Stimulated activated CD4-positive, alpha-beta T cell treated with anti-CD3 and anti-CD28 coated beads, Interleukin-4, amount 100 ng/mL, for 1 hour (primary cell): ENCODE measurements at regions not wholly inside any gene's neighbourhood (a gene's known extent, or its start where the extent isn't known, plus 50 kb on each side); places are given as distances from the start of the nearest gene placed in this dataset.

Source experiments
- DNase-seq: peaks from one replicate; pipeline ENCODE4 v3.0.0-alpha.2; 2020

DNA sequence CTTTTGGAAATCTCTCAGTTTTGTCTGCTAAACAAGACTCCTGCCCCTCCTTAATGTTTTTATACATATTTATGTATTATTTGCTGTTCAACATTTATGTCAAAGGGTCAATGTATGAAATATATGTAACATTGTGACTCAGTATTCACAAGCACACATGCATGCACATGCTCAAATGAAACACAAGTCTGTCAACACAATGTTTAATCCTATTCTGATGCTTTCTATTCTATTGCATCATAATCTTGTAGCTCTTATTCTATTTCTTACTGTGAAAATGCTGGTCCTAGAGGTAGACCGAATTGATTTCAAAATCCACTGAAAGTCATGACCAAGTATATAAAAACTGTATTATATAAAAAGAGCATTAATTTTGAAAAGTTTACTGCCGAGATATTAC lies 1463.3 kb downstream of the C4orf33 start:
- DNase-seq: no peak

- DNase-seq: no peak
These were observed 1467.4 kb downstream of the C4orf33 start for GRCh38 chr4:130563185-130563888.

DNA sequence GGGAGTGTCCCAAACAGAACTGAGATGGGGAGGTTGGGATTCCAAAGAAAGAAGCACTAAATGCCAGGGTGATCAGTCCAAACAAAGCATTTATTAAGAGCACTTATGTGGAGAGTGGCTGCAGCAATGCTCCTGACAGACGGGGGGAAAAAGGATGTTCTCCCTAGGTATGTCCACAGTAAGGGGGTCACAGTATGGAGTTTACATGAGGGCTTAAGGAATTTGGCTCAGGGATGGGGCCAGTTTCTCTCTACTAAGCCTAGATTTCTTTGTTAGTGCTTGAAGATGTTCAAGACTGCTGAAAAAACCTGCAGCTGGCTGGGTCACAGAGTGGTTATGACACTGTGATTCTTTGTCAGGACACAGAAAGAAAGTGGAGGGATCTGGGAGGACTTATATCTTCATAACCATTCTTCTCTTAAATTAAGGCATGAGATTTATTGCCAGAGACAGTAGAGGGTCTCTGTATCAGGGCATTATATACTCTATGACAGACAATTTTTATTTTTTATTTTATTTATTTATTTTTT lies 1468.0 kb downstream of the C4orf33 start:
- DNase-seq: no peak

- no peak for DNase-seq
These were observed 1472.8 kb downstream of the C4orf33 start for GRCh38 chr4:130568746-130569145.

DNA sequence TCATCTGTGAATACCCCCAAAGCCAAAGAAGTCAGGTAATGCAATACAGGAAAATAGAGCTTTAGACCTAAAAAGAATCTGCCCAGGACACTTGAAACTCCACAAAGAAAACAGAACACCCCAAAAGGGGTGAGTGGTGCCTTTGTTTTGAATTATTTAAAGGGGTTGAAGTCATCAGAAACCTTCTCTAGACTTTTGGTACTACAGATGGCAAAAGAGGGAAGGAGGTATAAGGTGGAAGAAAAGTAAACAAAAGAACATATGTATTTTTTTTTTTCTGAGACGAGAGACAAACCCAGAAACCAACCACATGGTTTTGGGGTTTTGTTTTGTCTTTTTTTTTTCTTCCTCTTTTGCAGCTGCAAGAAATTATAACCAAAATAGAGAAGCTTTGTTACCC lies 1477.8 kb downstream of the C4orf33 start:
- no peak for DNase-seq

GRCh38 chr4:130574215-130574614 lies 1478.3 kb downstream of the C4orf33 start:
- DNase-seq: no peak

DNA sequence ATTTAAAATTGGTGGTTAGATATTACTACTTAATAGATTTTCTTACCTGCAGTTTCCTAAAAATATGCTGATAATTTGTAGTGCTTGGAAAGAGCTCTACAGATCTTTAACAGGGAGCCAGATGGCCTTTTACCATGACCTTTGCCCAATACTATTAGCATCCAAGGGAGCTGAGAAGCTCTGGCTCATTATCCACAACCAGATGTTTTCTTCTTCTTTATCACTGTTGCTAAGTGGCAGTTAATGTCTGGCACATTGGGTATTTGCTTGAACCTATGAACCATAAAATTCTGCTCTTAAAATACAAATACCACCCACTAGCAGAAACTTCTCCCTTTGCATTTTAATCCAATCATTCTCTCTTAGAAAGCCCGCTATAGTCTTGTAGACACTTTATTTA lies 1480.3 kb downstream of the C4orf33 start:
- DNase-seq: no peak

DNA sequence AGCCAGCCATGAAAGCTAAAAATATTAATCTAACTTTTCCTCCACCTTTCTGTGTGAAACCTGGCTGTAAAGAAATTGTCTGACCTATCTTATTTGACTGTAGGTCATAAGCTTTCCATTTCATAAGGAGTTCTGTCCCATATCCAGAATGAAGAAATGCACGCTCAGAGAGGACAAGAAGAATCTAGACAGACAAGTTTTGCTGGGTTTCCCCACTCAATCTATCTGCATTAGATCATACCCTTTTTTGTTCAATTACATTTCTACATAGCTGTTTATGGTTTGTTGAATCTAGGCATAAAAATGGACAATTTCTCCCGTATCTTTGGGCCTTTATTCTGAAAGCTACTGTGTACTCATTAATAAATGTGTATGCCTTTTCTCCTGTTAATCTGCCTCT lies 1495.1 kb downstream of the C4orf33 start:
- no peak for DNase-seq

DNA sequence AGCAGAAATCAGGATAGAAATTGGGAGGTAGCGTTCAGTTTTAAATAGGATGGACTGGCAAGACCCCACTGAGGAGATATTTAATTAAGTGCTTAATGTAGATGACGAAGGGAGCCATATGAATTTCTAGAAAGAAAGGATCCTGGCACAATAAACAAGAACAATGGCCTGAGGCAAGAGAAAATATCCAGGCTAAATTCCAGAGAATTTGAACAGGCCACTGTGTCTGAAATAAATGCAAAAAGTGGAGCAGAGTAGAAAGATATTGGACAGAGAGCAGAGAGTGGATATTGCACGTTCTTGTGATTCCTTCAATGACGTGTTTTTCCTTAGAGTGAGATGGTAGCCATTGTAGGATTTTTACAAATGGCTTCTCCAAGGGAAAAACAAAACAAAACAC lies 1504.8 kb downstream of the C4orf33 start:
- DNase-seq: no peak

DNA sequence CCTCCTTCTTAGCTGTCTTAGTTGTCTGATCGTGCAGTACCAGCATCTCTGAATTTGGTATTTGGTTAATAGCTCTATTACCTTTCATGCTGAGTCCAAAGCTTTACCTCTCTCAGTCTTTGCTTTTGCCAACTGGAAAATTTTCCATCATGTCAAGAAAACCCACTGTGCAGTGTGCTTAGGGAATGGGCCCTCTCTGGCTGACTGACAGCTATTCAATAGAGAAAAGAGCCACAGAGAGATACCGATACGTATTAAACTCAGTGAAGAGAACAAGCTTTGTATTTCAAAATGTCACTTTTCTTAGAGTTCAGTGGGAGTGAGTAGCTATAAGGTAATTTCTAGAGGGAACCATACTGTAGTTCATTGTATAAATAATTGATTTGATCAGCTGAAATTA lies 1507.1 kb downstream of the C4orf33 start:
- no peak for DNase-seq

DNA sequence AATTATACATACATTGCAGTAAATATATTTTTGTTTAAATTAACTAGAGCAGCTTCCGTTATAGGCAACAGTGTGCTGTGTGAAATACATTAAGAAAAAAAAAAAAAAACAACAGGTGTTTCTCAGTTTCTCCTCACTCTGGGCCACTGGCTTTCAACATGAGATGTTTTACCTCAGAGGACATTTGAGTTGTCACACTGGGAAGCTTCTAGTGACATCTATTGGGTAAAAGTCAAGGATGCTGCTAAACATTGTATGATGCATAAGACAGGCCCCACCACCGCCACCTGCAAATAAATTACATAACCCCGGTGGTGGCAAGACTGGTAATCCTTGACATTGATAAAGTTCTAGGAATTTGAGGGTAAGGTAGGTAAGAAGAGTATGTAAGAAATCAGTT lies 1512.2 kb downstream of the C4orf33 start:
- DNase-seq: no peak

DNA sequence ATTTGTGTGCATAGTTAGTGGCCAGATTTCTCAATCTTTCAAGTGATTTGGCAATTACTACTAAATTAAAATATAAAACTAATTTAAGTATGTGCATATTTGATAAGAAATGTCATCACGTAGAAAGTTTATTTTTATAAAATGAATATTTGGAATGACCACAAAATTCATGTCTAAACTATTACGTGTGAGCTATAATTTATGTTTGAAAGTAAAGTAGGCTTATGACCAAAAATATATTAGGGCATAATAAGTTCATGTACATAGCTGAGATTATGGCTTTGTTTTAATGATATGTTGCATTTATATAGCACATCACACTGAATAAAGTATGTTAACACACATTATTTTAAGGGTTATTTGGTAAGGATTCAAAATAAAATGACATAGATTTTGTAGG lies 1532.6 kb downstream of the C4orf33 start:
- DNase-seq: no peak

DNA sequence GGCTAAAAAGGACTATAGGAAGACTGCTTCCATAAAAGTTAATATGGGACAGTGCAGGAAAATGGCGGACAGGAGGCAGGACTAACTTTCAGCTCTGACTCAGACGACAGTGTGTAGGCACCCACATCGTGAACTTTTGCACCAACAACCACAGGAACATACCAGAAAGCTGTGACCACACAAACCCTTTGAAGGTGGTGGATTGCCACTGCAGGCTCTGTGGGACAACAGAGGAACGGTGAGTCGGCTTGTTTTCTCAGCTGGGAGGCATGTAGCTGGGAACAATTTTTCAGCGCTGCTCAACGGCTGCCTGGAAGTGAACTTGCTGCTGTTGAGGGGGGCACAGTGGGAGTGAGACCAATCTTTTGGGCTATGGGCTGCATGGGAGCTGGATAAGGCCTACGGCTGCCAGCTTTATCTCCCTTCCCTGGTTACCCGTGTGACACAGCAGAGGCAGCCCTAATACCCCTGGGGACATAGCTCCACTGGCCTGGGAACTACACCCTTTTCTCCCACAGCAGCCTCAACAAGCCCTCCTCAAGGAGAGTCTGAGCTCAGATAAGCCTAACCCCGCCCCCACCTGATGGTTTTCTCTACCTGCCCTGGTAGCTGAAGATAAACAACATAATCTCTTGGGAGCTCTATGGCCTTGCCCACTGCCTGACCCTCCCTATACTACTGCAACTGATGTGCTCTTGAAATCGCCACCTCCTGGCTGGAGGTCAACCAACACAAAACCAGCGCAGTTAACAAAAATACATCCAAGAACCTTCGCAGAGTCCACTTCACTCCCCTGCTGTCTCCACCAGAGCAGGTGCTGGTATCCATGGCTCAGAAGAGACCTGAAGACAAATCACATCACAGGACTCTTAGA lies 1537.0 kb downstream of the C4orf33 start:
- DNase-seq: no peak

GRCh38 chr4:130636486-130636885 lies 1540.5 kb downstream of the C4orf33 start:
- DNase-seq: no peak

GRCh38 chr4:130640592-130640991 lies 1544.6 kb downstream of the C4orf33 start:
- no peak for DNase-seq

DNA sequence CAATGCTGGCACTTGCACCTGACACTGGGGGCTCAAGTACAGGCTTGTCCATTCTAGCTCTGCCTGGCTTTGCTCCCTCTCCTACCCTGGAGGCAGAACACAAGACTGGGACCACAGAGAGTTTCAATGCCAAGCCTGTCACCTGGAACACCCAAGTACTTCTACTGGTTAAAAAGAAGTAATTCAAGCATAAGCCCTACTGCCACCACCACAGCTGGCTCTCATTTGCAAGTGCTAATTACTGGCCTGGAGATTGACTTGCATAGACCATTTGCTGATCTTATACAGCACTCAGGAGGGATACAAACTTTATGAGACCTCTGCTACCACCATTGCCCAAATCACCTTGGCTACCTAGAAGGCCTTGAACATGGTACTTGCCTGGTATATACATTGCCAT lies 1550.9 kb downstream of the C4orf33 start:
- no peak for DNase-seq

- no peak for DNase-seq
These were observed 1552.6 kb downstream of the C4orf33 start for GRCh38 chr4:130648570-130648969.

- no peak for DNase-seq
These were observed 1557.9 kb downstream of the C4orf33 start for GRCh38 chr4:130653842-130654241.

DNA sequence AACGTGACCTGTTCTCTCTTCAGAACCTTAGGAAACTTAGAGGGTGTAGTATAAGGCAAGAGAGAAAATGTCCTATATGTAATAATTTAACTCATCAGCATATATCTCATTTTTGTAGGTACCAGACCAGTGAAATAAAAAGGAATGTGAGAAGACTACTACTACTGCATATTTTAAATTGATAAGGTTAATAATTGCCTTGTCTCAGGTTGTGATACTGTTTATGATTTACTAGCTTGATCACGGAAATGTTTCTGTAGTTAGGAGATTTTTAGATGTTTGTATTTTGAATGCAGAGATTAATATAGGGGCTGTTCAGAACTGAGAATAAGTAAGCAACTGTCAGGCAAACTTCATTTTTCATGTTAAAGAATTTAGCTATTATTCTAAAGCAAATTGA lies 1563.4 kb downstream of the C4orf33 start:
- DNase-seq: no peak

DNA sequence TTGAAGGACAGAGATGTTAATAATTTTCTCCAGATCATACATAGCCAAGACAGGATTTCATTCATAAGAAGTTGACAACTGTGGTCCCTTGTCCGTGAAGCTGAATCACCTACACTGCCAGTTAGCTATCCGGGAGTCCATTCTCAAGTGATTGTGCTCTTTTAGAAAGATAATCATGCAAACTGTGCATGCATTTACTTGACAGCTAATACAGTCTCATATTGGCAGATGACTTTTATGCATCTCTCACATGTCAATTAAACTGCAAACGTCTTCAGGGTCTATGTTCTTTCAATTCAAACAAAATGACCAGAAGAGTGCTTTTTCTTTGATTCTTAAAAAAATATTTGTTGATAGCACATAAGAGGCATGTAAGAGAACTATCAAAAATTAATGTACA lies 1572.9 kb downstream of the C4orf33 start:
- no peak for DNase-seq

DNA sequence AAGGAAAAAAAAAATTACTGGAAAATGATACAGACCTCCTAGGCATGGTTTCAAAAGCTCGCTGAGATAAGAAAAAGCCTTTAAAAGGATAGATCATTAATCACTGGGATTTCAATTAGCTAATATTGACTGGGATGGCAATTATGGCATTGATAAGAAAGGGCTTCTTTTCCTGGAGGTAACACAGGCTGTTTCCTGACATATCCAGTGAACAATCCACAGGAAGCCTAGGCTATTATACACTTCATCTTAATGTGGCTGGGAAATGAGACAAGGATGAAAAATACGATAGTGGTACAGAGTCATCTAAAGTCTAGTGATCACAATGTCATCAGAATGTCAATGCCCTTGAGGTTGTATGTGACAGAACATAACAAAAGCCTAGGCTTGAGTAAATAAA lies 1579.3 kb downstream of the C4orf33 start:
- DNase-seq: no peak

GRCh38 chr4:130689181-130689580 lies 1593.2 kb downstream of the C4orf33 start:
- no peak for DNase-seq

DNA sequence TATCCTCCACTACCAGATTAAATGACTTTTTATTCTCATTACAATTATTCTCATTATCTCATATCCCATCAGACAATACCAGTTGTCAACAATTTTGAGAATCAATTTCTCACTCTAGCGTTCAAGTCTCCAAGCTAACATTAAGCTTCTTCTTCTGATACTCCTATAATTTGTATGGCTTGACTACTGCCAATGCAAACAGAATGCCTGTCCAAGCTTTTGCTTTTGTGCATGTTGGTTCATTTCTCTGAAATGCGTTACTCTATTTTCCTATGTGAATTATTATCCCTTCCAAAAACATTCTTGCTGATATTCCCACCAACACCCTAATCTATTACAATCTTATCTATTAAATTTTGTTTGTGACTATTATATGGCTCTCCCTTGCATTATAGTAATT lies 1602.3 kb downstream of the C4orf33 start:
- DNase-seq: no peak

- no peak for DNase-seq
These were observed 1603.1 kb downstream of the C4orf33 start for GRCh38 chr4:130699004-130699403.
